Panc1 (cell line): ENCODE measurements at regions not wholly inside any gene's neighbourhood (a gene's known extent, or its start where the extent isn't known, plus 50 kb on each side); places are given as distances from the start of the nearest gene placed in this dataset.
A peak's percentile ranks its signal among the peaks of the same experiment; 100 is the strongest.

Source experiments
- ATAC-seq: fragments of 200-7000 bp; cut with Tn5 transposase; 2 replicates; pipeline ENCODE4 v1.9.1; 2020; ENCODE audit warnings: mild to moderate bottlenecking, moderate library complexity
- BruUV-seq: library from RNA; stranded (reverse); fragments of 400-500 nt; replicated peaks from 2 replicates; lab custom pipeline; 2021; lab: Mats Ljungman, UMichigan
- CTCF ChIA-PET: fragments of 300-600 bp; sonication (Branson Sonifier 250); formaldehyde crosslinking; loops from one replicate; lab custom pipeline; 2022; ENCODE audit warnings: antibody characterized with exemption; lab: Charles Lee
- POLR2A ChIA-PET: fragments of 300-600 bp; sonication (Branson Sonifier 250); formaldehyde crosslinking; loops from one replicate; lab custom pipeline; 2022; ENCODE audit warnings: antibody characterized with exemption; lab: Charles Lee
- DNase-seq: peaks from one replicate; pipeline ENCODE4 v3.0.0-alpha.2; 2010; ENCODE audit warnings: low read depth, low spot score
- H3K27ac ChIP-seq: 2 replicates; pipeline ENCODE4 v1.5.1; 2011; ENCODE audit warnings: mild to moderate bottlenecking, low read length, inconsistent platforms
- H3K27me3 ChIP-seq: fragments of 200-500 bp; sonication (Bioruptor generic); 2 replicates; pipeline ENCODE4 v1.6.0; 2014; ENCODE audit warnings: low read length, inconsistent platforms; ENCODE audit not compliant: control insufficient read depth, insufficient read depth
- H3K36me3 ChIP-seq: fragments of 200-500 bp; sonication (Bioruptor generic); 2 replicates; pipeline ENCODE4 v1.5.1; 2014; ENCODE audit warnings: inconsistent platforms, mild to moderate bottlenecking, low read length, moderate library complexity; ENCODE audit not compliant: control insufficient read depth, insufficient read depth
- H3K4me1 ChIP-seq: 2 replicates; pipeline ENCODE4 v1.5.1; 2011; ENCODE audit warnings: inconsistent platforms, mild to moderate bottlenecking, low read length, moderate library complexity; ENCODE audit not compliant: control insufficient read depth, insufficient read depth
- H3K4me3 ChIP-seq, 2 experiments: 2 replicates each; pipeline ENCODE4 v1.5.1; 2011 to 2012; ENCODE audit warnings: low read depth in 2 of 2, low read length in 2 of 2, mild to moderate bottlenecking in 2 of 2, inconsistent platforms in 1 of 2, moderate library complexity in 1 of 2
- H3K9me3 ChIP-seq: fragments of 200-500 bp; sonication (Bioruptor generic); 2 replicates; pipeline ENCODE4 v1.5.1; 2014; ENCODE audit warnings: low read depth, mild to moderate bottlenecking, inconsistent platforms, low read length, moderate library complexity; ENCODE audit not compliant: control insufficient read depth, insufficient read depth
- POLR2AphosphoS5 ChIP-seq: IDR thresholded peaks from 2 replicates; pipeline ENCODE4 v1.6.1; 2012; ENCODE audit warnings: mild to moderate bottlenecking, low read depth, low read length, moderate library complexity
- REST ChIP-seq, 2 experiments: IDR thresholded peaks; 2 replicates each; pipeline ENCODE4 v1.6.1; 2011 to 2012; ENCODE audit warnings: low read depth in 2 of 2, control low read depth in 1 of 2, low read length in 1 of 2, mild to moderate bottlenecking in 1 of 2, moderate library complexity in 1 of 2; ENCODE audit not compliant: insufficient read depth in 1 of 2
- SIN3A ChIP-seq: IDR thresholded peaks from 2 replicates; pipeline ENCODE4 v1.6.1; 2012; ENCODE audit warnings: low read depth, mild to moderate bottlenecking, low read length, moderate library complexity, borderline replicate concordance; ENCODE audit not compliant: insufficient read depth
- TCF7L2 ChIP-seq: IDR thresholded peaks from 2 replicates; pipeline ENCODE4 v1.6.1; 2011; ENCODE audit warnings: mild to moderate bottlenecking, low read depth, low read length, inconsistent platforms
- in situ Hi-C: cut with HindIII; loops from 2 replicates; pipeline ENCODE4 v1.10.0; 2016; ENCODE audit warnings: low sequenced_read_pairs, low pct_unique_long_range_greater_than_20kb
- intact Hi-C: fragments of 100-400 bp; cut with micrococcal nuclease; formaldehyde crosslinking; loops from one replicate; pipeline ENCODE4 v1.10.0; 2022; ENCODE audit not compliant: unreplicated experiment
- TF ChIP-seq, protein P1 (sequence below): fragments of 450-650 bp; IDR thresholded peaks from 2 replicates; pipeline ENCODE4 v1.5.1; 2017; ENCODE audit warnings: mild to moderate bottlenecking

DNA sequence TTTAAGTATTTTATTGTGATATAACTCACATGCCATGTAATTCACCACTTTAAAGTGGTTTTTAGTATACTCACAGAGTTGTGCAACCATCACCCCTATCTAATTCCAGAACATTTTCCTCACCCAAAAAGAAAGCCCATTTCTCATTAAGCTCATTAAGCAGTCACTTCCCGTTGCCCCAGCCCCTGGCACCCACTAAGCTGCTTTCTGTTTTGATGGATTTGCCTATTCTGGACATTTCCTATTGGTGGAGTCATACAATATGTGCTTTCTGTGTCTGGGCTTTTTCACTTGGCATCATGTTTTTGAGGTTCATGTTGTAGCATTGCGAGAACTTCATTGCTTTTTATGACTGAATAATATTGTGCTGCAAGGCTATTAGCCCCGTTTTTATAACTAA, 66.0 kb downstream of the ARL6IP4 start:
- Histone ChIP-seq H3K27ac (no peak overlapping the region), H3K27me3 (no peaks in the 10 kb centered on the region), H3K4me1 (peaks cover 10% of the 10 kb centered on the region), H3K36me3 (no peaks in the 10 kb centered on the region), H3K9me3 (no peaks in the 10 kb centered on the region), H3K4me3 (no peak overlapping the region)
- in situ Hi-C loops (no loop called here), intact Hi-C loops (no loop called here)
- TSS peak; percentile 59 for BruUV-seq
- ATAC-seq = no peak
- POLR2A ChIA-PET = no interaction called here
- CTCF ChIA-PET = no interaction called here
- no peak for DNase-seq
- TF ChIP-seq SIN3A = no peak
- TF ChIP-seq REST (IDR thresholded peaks at IDR 0.05; ENCODE audit: insufficient read depth in 1 of 2, low read depth in 2 of 2, low read length in 1 of 2) = no peak
- TF ChIP-seq, protein P1, sequence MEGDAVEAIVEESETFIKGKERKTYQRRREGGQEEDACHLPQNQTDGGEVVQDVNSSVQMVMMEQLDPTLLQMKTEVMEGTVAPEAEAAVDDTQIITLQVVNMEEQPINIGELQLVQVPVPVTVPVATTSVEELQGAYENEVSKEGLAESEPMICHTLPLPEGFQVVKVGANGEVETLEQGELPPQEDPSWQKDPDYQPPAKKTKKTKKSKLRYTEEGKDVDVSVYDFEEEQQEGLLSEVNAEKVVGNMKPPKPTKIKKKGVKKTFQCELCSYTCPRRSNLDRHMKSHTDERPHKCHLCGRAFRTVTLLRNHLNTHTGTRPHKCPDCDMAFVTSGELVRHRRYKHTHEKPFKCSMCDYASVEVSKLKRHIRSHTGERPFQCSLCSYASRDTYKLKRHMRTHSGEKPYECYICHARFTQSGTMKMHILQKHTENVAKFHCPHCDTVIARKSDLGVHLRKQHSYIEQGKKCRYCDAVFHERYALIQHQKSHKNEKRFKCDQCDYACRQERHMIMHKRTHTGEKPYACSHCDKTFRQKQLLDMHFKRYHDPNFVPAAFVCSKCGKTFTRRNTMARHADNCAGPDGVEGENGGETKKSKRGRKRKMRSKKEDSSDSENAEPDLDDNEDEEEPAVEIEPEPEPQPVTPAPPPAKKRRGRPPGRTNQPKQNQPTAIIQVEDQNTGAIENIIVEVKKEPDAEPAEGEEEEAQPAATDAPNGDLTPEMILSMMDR = no peak
- TF ChIP-seq TCF7L2 = no peak
- no peak for TF ChIP-seq POLR2AphosphoS5

DNA sequence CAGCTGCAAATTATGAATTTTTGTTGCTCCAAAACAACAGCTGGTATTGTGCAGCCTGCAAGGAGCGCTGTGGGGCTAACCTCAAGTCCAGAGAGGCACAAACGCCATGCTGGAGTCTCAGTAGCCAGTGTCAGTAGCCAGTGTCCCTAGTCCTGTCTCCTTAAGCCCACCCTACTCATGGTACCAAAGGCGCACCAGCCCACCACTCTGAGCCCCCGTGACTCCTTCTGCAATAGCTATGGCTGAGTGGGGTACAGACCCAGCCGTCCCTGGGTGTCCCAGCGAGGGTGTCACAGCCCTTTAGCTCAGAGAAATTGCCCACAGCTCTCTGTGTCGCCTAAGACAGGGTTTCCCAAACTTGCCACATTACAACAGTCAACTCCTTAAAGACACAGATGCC, 65.2 kb downstream of the ARL6IP4 start:
- no TSS peak for BruUV-seq
- POLR2A ChIA-PET = no interaction called here
- in situ Hi-C loops = no loop called here
- Histone ChIP-seq H3K27ac (no peak overlapping the region), H3K4me3 (no peak overlapping the region), H3K36me3 (no peaks in the 10 kb centered on the region), H3K27me3 (no peaks in the 10 kb centered on the region), H3K9me3 (no peaks in the 10 kb centered on the region), H3K4me1 (peaks cover 10% of the 10 kb centered on the region)
- no peak for DNase-seq
- intact Hi-C loops = no loop called here
- CTCF ChIA-PET = interaction anchor here (0.6 kb wide), 1 partner anchor 108 kb away, joined by 3 read pairs; no protein-coding TSS in a partner anchor
- no peak for ATAC-seq
- TF ChIP-seq POLR2AphosphoS5 (no peak), SIN3A (no peak), TCF7L2 (no peak), REST (IDR thresholded peaks at IDR 0.05; ENCODE audit: insufficient read depth in 1 of 2, low read depth in 2 of 2, low read length in 1 of 2) (no peak)
- TF ChIP-seq, protein P1 = no peak
